ENCODE measurements at regions not wholly inside any gene's neighbourhood (a gene's known extent, or its start where the extent isn't known, plus 50 kb on each side); places are given as distances from the start of the nearest gene placed in this dataset.
"Not testable (repeated sequence)": the region's sequence is repeated elsewhere in the genome, so short reads cannot be mapped to it uniquely, and the experiment has no call there.

DNA sequence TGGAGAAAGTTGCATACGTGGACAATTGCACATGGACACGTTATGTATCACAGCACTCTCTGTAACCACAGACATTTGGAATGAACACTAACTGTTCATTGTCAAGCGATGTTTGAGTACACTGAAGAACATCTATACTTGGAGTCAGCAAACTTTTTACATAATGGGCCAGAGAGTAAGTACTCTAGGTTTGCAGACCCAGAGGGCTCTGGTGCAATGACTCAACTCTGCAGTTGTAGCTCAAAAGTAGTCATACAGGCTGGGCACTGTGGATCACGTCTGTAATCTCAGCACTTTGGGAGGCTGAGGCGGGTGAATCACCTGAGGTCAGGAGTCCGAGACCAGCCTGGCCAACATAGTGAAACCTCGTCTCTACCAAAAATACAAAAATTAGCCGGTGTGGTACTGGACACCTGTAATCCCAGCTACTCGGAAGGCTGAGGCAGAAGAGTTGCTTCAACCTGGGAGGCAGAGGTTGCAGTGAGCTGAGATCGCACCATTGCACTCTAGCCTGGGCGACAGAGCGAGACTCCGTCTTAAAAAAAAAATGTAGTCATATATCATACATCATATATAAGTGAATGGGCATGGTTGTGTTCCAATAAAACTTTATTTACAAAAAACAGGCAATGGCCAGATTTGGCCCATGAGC, 67.4 kb upstream of the NCOA3 start:
- TF ChIP-seq, protein P1, sequence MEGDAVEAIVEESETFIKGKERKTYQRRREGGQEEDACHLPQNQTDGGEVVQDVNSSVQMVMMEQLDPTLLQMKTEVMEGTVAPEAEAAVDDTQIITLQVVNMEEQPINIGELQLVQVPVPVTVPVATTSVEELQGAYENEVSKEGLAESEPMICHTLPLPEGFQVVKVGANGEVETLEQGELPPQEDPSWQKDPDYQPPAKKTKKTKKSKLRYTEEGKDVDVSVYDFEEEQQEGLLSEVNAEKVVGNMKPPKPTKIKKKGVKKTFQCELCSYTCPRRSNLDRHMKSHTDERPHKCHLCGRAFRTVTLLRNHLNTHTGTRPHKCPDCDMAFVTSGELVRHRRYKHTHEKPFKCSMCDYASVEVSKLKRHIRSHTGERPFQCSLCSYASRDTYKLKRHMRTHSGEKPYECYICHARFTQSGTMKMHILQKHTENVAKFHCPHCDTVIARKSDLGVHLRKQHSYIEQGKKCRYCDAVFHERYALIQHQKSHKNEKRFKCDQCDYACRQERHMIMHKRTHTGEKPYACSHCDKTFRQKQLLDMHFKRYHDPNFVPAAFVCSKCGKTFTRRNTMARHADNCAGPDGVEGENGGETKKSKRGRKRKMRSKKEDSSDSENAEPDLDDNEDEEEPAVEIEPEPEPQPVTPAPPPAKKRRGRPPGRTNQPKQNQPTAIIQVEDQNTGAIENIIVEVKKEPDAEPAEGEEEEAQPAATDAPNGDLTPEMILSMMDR (IDR thresholded peaks at IDR 0.05; ENCODE audit: control extremely low read depth in 1 of 3, insufficient read depth in 1 of 3, low read depth in 1 of 3, low read length in 3 of 3): not testable (repeated sequence)
- TF ChIP-seq, protein P2, sequence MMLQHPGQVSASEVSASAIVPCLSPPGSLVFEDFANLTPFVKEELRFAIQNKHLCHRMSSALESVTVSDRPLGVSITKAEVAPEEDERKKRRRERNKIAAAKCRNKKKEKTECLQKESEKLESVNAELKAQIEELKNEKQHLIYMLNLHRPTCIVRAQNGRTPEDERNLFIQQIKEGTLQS (IDR thresholded peaks at IDR 0.05; ENCODE audit: insufficient read depth, low read depth, low read length): not testable (repeated sequence)
- TF ChIP-seq, protein P3, sequence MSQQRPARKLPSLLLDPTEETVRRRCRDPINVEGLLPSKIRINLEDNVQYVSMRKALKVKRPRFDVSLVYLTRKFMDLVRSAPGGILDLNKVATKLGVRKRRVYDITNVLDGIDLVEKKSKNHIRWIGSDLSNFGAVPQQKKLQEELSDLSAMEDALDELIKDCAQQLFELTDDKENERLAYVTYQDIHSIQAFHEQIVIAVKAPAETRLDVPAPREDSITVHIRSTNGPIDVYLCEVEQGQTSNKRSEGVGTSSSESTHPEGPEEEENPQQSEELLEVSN (IDR thresholded peaks at IDR 0.05): not testable (repeated sequence)
